Neural progenitor cell (in vitro differentiated cells): ENCODE measurements at regions not wholly inside any gene's neighbourhood (a gene's known extent, or its start where the extent isn't known, plus 50 kb on each side); places are given as distances from the start of the nearest gene placed in this dataset.

Experiments used
- DNase-seq: peaks from one replicate; pipeline ENCODE4 v3.0.0-alpha.2; 2016; ENCODE audit warnings: low spot score
- H2AFZ ChIP-seq: fragments of 200-600 bp; sonication (generic); replicated peaks from 2 replicates; pipeline ENCODE4 v1.6.1; 2016; ENCODE audit warnings: antibody characterized with exemption
- H3F3A ChIP-seq: fragments of 200-600 bp; sonication (generic); 2 replicates; pipeline ENCODE4 v1.6.1; 2016; ENCODE audit warnings: antibody characterized with exemption, low read depth
- H3K27ac ChIP-seq: fragments of 200-600 bp; sonication (generic); 2 replicates; pipeline ENCODE4 v1.5.1; 2016; ENCODE audit warnings: mild to moderate bottlenecking
- H3K27me3 ChIP-seq: fragments of 200-600 bp; sonication (generic); 2 replicates; pipeline ENCODE4 v1.6.1; 2016; ENCODE audit warnings: mild to moderate bottlenecking, moderate library complexity
- H3K36me3 ChIP-seq: fragments of 200-600 bp; sonication (generic); 2 replicates; pipeline ENCODE4 v1.5.1; 2016
- H3K4me1 ChIP-seq: fragments of 200-600 bp; sonication (generic); 2 replicates; pipeline ENCODE4 v1.6.1; 2016; ENCODE audit warnings: mixed run types
- H3K4me2 ChIP-seq: fragments of 200-600 bp; sonication (generic); 2 replicates; pipeline ENCODE4 v1.6.1; 2016
- H3K4me3 ChIP-seq: fragments of 200-600 bp; sonication (generic); 2 replicates; pipeline ENCODE4 v1.5.1; 2016
- H3K79me2 ChIP-seq: fragments of 200-600 bp; sonication (generic); 2 replicates; pipeline ENCODE4 v1.6.1; 2016; ENCODE audit warnings: low read depth
- H3K9ac ChIP-seq: fragments of 200-600 bp; sonication (generic); 2 replicates; pipeline ENCODE4 v1.6.1; 2016
- H3K9me3 ChIP-seq: fragments of 200-600 bp; sonication (generic); 2 replicates; pipeline ENCODE4 v1.5.1; 2016; ENCODE audit warnings: low read depth
- H4K20me1 ChIP-seq: fragments of 200-600 bp; sonication (generic); 2 replicates; pipeline ENCODE4 v1.6.1; 2016; ENCODE audit warnings: low read depth
- H3K27ac Mint-ChIP-seq: 3 replicates; pipeline ENCODE4 v1.8.0; 2021; ENCODE audit warnings: mixed read lengths
- H3K27me3 Mint-ChIP-seq: 2 replicates; pipeline ENCODE4 v1.8.0; 2022; ENCODE audit warnings: low read depth, mild to moderate bottlenecking, inconsistent platforms, moderate library complexity, mixed read lengths; ENCODE audit not compliant: insufficient read depth
- H3K36me3 Mint-ChIP-seq: 3 replicates; pipeline ENCODE4 v1.8.0; 2021; ENCODE audit warnings: mixed read lengths
- H3K4me1 Mint-ChIP-seq: 3 replicates; pipeline ENCODE4 v1.8.0; 2021; ENCODE audit warnings: mixed read lengths
- H3K4me3 Mint-ChIP-seq: 3 replicates; pipeline ENCODE4 v1.8.0; 2021; ENCODE audit warnings: mild to moderate bottlenecking, moderate library complexity, mixed read lengths
- H3K9me3 Mint-ChIP-seq: 3 replicates; pipeline ENCODE4 v1.8.0; 2020; ENCODE audit warnings: mixed read lengths
- EZH2 ChIP-seq: fragments of 200-600 bp; sonication (generic); IDR thresholded peaks from 2 replicates; pipeline ENCODE4 v1.6.1; 2017; ENCODE audit warnings: antibody characterized with exemption, mild to moderate bottlenecking, moderate library complexity
- EZH2phosphoT487 ChIP-seq: fragments of 200-600 bp; sonication (generic); IDR thresholded peaks from 2 replicates; pipeline ENCODE4 v1.6.1; 2017; ENCODE audit warnings: antibody characterized with exemption
- TF ChIP-seq, protein P1 (sequence below): fragments of 200-600 bp; sonication (generic); IDR thresholded peaks from 2 replicates; pipeline ENCODE4 v1.5.1; 2017; ENCODE audit warnings: antibody characterized with exemption, mild to moderate bottlenecking

- no peaks in the 10 kb centered on the region for H4K20me1 ChIP-seq
- Mint-ChIP-seq H3K9me3 (no peaks in the 10 kb centered on the region), H3K4me3 (no peak overlapping the region), H3K27me3 (no peaks in the 10 kb centered on the region), H3K4me1 (no peaks in the 10 kb centered on the region), H3K36me3 (no peaks in the 10 kb centered on the region), H3K27ac (no peak overlapping the region)
- H3K9ac ChIP-seq, result no peak overlapping the region
- H3K9me3 ChIP-seq, result no peaks in the 10 kb centered on the region
- no peaks in the 10 kb centered on the region for H3K36me3 ChIP-seq
- H2AFZ ChIP-seq, result no peak overlapping the region
- no peak for TF ChIP-seq EZH2
- TF ChIP-seq EZH2phosphoT487, result no peak
- TF ChIP-seq, protein P1, sequence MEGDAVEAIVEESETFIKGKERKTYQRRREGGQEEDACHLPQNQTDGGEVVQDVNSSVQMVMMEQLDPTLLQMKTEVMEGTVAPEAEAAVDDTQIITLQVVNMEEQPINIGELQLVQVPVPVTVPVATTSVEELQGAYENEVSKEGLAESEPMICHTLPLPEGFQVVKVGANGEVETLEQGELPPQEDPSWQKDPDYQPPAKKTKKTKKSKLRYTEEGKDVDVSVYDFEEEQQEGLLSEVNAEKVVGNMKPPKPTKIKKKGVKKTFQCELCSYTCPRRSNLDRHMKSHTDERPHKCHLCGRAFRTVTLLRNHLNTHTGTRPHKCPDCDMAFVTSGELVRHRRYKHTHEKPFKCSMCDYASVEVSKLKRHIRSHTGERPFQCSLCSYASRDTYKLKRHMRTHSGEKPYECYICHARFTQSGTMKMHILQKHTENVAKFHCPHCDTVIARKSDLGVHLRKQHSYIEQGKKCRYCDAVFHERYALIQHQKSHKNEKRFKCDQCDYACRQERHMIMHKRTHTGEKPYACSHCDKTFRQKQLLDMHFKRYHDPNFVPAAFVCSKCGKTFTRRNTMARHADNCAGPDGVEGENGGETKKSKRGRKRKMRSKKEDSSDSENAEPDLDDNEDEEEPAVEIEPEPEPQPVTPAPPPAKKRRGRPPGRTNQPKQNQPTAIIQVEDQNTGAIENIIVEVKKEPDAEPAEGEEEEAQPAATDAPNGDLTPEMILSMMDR, result no peak
- DNase-seq, result no peak
- no peaks in the 10 kb centered on the region for H3K4me1 ChIP-seq
- no peaks in the 10 kb centered on the region for H3K79me2 ChIP-seq
- no peak overlapping the region for H3K27ac ChIP-seq
- no peak overlapping the region for H3K4me3 ChIP-seq
- no peak overlapping the region for H3K4me2 ChIP-seq
- H3F3A ChIP-seq, result no peaks in the 10 kb centered on the region
- no peaks in the 10 kb centered on the region for H3K27me3 ChIP-seq
Measured at GRCh38 chr5:105133087-105133486, 1570.5 kb upstream of the NUDT12 start.

DNA sequence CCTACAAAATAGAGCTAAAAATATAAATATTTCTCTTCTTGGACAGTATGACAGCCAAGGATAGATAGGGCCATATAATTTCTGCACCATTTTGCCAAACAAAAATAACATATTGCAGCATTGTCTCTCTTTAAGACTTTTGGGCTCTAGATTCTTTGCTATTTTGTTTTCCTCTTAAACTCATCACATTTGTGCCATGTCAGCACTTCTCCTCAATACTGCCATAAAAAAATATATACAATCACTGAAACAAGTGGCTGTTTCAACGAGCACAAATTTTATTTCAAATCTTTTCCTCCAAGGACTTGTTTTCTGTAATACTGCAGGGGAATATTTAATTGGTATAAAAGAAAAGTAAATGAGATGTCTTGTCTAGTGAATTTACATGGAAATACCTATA is 1570.0 kb upstream of the NUDT12 start:
- Histone ChIP-seq H3K4me3 (no peak overlapping the region), H3K27me3 (no peaks in the 10 kb centered on the region), H3K36me3 (no peaks in the 10 kb centered on the region), H4K20me1 (no peaks in the 10 kb centered on the region), H3K9ac (no peak overlapping the region), H2AFZ (no peak overlapping the region), H3K4me2 (no peak overlapping the region), H3K79me2 (no peaks in the 10 kb centered on the region), H3K4me1 (no peaks in the 10 kb centered on the region), H3K9me3 (no peaks in the 10 kb centered on the region), H3F3A (no peaks in the 10 kb centered on the region), H3K27ac (no peak overlapping the region)
- Mint-ChIP-seq H3K27ac (no peak overlapping the region), H3K4me1 (no peaks in the 10 kb centered on the region), H3K4me3 (no peak overlapping the region), H3K36me3 (no peaks in the 10 kb centered on the region), H3K9me3 (no peaks in the 10 kb centered on the region), H3K27me3 (no peaks in the 10 kb centered on the region)
- DNase-seq, result no peak
- no peak for TF ChIP-seq EZH2
- no peak for TF ChIP-seq EZH2phosphoT487
- TF ChIP-seq, protein P1, result no peak

GRCh38 chr5:105131045-105131444 is 1568.5 kb upstream of the NUDT12 start:
- H3K4me1 ChIP-seq, result no peaks in the 10 kb centered on the region
- no peaks in the 10 kb centered on the region for H3K9me3 ChIP-seq
- H3K27me3 ChIP-seq, result no peaks in the 10 kb centered on the region
- H3K27ac ChIP-seq, result no peak overlapping the region
- H3K79me2 ChIP-seq, result no peaks in the 10 kb centered on the region
- no peak for DNase-seq
- Mint-ChIP-seq H3K4me3 (no peak overlapping the region), H3K4me1 (no peaks in the 10 kb centered on the region), H3K36me3 (no peaks in the 10 kb centered on the region), H3K9me3 (no peaks in the 10 kb centered on the region), H3K27me3 (no peaks in the 10 kb centered on the region), H3K27ac (no peak overlapping the region)
- H3K9ac ChIP-seq, result no peak overlapping the region
- H2AFZ ChIP-seq, result no peak overlapping the region
- H3K4me3 ChIP-seq, result no peak overlapping the region
- no peaks in the 10 kb centered on the region for H3K36me3 ChIP-seq
- no peaks in the 10 kb centered on the region for H3F3A ChIP-seq
- H4K20me1 ChIP-seq, result no peaks in the 10 kb centered on the region
- no peak overlapping the region for H3K4me2 ChIP-seq
- no peak for TF ChIP-seq EZH2
- TF ChIP-seq, protein P1, result no peak
- no peak for TF ChIP-seq EZH2phosphoT487

DNA sequence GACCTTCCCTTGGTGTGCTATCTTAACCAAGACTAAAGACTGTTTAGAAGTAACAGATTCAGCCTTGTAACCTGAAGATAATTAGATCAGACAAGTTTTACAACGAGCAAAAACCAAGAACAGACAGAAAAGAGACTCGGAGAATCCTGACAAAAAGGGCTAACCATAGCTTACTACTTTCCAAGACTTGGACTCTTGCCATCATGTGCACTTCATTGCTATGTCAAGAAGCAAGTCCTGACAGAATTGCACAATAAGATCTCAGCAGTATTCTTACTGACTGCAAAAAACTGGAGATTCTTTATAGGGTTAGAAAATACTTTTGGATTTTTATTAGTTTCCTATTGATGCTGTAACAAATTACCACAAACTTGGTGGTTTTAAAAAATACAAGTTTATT is 1539.0 kb upstream of the NUDT12 start:
- H3K4me3 ChIP-seq, result no peak overlapping the region
- no peaks in the 10 kb centered on the region for H3K36me3 Mint-ChIP-seq
- no peak overlapping the region for H3K4me3 Mint-ChIP-seq
- no peaks in the 10 kb centered on the region for H3K79me2 ChIP-seq
- H3K27ac Mint-ChIP-seq, result no peak overlapping the region
- no peak overlapping the region for H3K27ac ChIP-seq
- TF ChIP-seq, protein P1, result no peak
- TF ChIP-seq EZH2 (no peak), EZH2phosphoT487 (no peak)
- H3K9ac ChIP-seq, result no peak overlapping the region
- no peaks in the 10 kb centered on the region for H3K36me3 ChIP-seq
- no peaks in the 10 kb centered on the region for H3K27me3 ChIP-seq
- H3K27me3 Mint-ChIP-seq, result peaks cover 2% of the 10 kb centered on the region
- no peaks in the 10 kb centered on the region for H4K20me1 ChIP-seq
- no peak overlapping the region for H2AFZ ChIP-seq
- H3K9me3 Mint-ChIP-seq, result no peaks in the 10 kb centered on the region
- DNase-seq, result no peak
- no peaks in the 10 kb centered on the region for H3K9me3 ChIP-seq
- H3K4me1 ChIP-seq, result no peaks in the 10 kb centered on the region
- H3F3A ChIP-seq, result no peaks in the 10 kb centered on the region
- H3K4me1 Mint-ChIP-seq, result no peaks in the 10 kb centered on the region
- H3K4me2 ChIP-seq, result no peak overlapping the region
